GM18519 (cell line): ENCODE measurements at regions not wholly inside any gene's neighbourhood (a gene's known extent, or its start where the extent isn't known, plus 50 kb on each side); places are given as distances from the start of the nearest gene placed in this dataset.
A peak's percentile ranks its signal among the peaks of the same experiment; 100 is the strongest.

Experiments
- ATAC-seq: cut with Tn5 transposase; IDR thresholded peaks from one replicate; pipeline ENCODE4 v1.9.1; 2021; ENCODE audit warnings: mild to moderate bottlenecking, moderate library complexity; ENCODE audit not compliant: unreplicated experiment, low FRiP score

GRCh38 chr6:159118924-159119323 is 50.3 kb upstream of the FNDC1 start:
- no peak for ATAC-seq

GRCh38 chr6:159117563-159117962 is 51.6 kb upstream of the FNDC1 start:
- no peak for ATAC-seq

GRCh38 chr6:159117046-159117445 is 52.2 kb upstream of the FNDC1 start:
- ATAC-seq = no peak

DNA sequence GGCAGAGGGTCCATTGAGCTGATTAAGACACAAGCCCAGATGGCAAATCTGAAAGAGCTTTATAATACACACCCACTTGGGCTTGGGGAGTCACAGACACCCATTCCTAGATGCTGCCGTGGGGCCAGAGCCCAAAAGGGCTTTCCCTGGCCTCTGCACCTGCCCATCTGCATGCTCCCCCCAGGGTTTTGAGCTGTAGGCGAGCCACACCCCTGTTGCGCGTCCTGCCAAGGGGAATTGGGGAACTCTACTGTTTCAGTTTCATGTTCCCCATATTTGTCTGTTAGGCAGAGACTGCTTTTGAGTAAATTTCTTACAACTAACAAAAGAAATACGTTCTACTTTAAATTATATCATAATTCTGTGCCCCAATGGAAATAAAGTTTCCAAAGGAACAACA is 52.9 kb upstream of the FNDC1 start:
- ATAC-seq = peak; percentile 71

- no peak for ATAC-seq
These were observed 54.6 kb upstream of the FNDC1 start for GRCh38 chr6:159114569-159114968.

GRCh38 chr6:159113223-159113622 is 56.0 kb upstream of the FNDC1 start:
- no peak for ATAC-seq

DNA sequence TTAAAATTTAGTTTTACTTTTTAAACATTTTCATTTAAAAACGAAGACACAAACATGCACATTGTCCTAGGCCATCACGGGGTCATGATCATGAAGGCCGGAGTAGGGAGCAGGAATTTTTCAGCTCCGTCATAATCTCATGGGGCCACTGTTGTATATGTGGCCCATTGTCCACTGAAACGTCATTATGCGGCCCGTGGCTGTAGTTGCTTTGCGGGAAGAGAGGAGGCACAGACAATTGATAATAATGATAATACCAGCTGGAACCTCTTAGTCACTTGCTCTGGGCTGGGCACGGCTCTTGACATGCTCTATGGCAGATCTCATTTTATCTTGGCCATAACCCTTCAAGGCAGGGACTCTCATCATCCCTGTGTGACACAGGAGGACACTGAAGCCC is 56.5 kb upstream of the FNDC1 start:
- no peak for ATAC-seq

DNA sequence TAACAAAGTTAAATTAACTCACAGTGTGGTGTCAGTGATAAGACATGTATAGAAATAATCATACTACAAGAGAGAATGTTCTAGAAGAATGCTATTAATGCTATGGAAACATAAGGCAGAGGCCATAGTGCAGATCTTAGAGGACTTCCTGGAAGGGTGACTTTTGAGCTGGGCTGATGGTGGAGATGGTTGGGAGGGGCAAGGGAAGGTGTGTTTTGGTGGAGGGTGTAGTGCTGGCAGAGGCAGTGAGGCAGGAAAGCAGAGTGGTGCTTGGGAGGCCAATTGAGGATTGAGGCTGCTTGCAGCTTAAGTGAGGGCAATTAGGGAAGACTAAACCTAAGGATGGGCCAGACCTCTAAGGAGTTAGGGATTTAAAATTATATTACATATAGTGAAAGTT is 58.5 kb upstream of the FNDC1 start:
- no peak for ATAC-seq

DNA sequence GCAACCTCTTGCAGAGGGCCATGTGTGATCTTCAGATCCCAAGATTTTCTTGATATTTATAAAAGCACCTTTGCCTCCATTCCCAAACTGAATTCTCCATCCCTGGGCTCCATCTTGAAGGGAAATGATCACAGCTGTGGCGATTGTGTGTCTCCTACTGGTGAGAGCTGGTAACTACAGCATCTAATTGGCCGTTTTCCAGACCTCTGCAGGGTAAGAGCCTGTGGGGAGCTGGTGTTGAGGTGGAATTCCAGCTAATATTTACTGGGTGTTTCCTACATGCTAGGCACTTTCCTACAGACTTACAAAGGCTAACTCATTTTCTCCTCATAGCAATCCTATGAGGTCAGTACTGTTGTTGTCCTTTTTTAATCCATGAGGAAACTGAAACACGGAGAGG is 59.2 kb upstream of the FNDC1 start:
- no peak for ATAC-seq

DNA sequence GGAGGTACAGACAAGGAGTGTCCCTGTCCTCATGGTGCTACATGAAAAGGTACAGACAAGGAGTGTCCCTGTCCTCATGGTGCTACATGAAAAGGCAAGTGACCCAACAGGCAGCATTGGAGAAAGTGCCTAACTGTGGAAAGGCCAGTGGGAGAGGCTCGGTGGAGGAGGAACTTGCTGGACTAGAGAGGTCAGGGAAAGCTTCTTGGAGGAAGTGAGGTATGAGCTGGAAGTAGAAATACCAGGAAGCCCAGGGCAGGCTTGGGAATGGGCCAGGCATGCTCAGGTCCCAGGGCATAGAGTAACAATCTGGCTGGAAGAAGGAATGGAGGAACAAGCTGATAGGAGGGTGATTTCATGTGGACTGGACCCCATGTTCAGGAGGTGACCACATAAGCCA is 59.8 kb upstream of the FNDC1 start:
- no peak for ATAC-seq

DNA sequence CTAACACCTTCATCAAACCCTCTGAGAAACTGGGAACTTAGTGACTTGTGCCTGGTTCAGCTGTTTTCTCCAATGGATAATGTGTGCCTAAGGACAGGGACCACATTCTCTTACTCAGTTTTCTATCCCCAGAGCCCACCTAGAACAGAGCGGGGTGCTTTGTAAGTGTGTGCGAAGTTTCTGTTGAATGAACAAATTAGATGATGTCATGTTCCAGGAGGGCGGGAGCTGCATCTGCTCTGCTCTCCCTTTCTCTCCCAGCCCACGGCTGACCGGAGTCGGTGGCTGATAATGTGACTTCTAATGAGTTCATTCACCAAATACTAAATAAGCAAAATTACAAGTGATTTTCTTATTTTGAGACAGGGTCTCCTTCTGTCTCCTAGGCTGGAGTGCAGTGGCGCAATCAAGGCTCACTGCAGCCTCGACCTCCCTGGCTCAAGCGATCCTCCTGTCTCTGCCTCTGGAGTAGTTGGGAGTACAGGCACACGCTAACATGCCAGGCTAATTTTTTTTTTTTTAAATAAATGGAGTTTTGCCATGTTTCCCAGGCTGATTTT is 60.7 kb upstream of the FNDC1 start:
- no peak for ATAC-seq

DNA sequence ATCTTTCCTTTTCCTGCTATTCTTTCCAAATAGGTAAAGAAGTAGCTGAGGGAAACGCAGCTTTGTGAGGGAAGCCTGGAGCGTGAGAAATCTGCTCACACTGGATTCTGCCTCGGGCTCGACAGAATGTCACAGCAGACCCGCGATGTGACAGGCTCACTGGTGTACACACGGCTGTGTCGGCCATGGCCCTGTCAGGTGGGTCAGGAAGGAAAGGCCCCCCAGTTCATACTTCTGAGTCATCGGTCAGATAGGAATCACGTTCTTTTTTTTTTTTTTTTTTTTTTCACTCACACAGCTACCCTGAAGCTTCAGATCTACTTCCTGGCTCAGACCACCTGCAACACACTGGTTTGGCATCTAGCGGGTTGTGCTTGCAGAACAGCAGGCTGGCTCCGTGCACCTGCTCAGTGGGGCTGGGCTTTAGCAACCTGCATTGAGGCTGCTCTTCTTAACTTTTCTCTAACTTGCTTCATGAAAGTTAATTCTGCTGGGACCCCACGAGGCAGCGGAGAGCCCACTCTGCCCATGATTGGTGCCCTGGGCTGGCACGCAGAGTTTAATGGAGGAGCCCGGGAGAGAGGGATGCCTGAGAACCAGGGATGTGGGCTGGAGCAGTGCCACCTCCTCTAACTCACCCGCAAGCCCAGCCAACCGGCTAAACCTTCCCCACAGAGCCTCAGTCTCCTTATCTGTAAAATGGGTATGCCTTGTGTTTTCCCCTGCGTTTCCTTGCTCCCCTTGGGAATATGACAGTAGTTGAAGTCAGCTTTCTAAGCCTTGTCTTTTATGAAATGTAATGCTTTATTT is 61.5 kb upstream of the FNDC1 start:
- ATAC-seq = no peak

DNA sequence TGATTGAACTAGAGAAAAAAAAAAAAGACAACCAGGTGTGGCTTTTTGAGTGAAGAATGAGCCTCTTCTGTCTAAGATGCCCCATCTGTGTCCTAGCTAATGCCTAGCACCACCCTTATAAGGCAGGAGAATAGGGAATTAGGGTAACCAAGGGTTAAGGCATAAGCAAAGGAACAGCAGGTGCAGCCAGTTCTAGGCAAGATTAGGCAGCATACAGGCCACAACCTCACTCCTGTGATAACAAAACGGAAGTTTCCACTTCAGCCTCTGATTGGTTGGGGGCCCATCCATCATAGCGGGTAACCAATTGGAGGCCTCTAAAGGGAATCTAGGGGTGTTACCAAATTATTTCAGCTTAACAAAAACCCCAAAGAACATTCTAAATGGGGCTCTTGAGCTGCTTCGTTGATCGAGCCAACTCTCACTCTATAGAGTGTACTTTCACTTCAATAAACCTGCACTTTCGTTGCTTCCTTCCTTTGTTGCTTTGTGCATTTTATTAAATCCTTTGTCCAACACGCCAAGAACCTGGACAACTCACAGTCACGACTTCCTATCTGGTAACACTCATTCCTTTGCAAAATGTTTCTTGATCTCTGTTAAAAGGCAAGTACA is 61.9 kb upstream of the TAGAP start:
- ATAC-seq = peak; percentile 74

DNA sequence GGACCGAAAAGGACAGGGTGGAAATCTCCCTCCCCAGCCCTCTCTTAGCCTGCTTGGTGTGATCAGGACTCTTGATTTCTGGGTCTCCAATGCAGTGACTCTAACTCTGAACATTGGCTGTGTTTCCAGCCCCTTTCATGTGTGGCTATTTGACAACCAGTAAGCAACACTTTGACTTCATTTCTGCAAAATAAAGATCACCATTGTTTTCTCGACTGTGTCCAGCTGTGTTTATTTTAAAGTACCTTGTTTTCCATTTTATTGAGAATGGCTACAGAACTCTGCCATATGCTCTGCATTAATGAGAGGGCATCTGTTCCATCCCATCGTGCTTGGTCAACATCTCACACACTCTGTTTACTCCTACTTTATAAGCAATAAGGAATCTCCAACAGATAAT is 60.9 kb upstream of the TAGAP start:
- ATAC-seq = no peak

- no peak for ATAC-seq
These were observed 60.1 kb upstream of the TAGAP start for GRCh38 chr6:159104931-159105330.

DNA sequence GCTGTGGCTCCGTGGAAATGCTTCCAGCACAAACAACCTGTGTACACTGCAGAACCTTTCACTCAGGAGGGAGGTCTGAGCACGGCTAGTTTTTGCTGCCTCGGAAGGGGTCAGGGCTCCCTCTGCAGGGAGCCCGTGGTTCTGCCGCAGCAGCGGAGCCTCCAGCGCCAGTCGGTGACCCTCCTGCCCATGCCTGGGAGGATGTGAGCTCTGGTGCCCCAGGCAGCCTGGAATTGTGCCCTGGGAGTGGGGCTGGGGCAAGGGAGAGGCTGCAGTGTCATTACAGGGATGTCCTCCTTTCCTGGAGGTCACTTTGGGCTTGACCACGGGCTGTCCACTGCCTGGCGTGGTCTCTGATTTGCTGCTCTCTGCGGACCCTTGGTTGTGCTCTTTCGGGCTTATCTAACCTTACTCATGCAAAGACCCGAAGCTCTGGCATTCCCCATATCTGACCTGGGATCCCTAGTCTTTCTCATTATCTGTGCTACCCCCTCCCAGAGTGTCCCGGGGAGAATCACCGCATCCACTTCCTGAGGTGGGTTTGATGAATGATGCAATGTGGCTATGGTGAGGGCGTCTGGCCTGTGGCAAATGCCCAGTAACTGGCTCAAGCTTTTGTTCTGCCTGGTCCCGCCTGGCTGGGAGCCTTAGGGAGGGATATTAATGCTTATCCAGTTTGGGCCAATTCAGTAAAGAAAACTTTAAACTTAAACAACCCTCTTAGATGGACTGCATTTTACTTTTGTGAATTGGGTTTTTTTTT is 59.6 kb upstream of the TAGAP start:
- peak; percentile 39 for ATAC-seq

- ATAC-seq = no peak
These were observed 58.8 kb upstream of the TAGAP start for GRCh38 chr6:159103396-159104162.

- ATAC-seq = no peak
These were observed 57.8 kb upstream of the TAGAP start for GRCh38 chr6:159102373-159103160.

DNA sequence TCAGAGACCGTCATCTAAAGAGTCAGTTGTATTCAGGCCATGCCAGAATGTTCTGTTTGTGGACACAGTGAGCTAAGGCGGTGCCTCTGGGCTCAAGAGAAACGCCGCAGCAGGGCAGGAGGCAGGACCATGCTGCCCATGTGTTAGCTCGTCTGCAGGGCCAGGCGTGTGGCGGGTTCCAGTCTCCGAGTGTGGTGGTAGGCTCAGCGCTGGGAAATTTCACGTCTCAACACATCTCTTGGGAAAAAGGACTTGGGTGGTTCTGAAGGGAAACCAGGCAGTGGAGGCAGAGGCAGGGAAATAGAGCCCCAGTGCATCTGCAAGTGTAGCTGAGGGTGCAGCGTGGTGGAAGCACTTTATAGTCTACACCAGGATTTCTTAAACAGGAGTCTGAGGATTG is 56.9 kb upstream of the TAGAP start:
- ATAC-seq = no peak
